ENCODE measurements at regions not wholly inside any gene's neighbourhood (a gene's known extent, or its start where the extent isn't known, plus 50 kb on each side); places are given as distances from the start of the nearest gene placed in this dataset.
"Not testable (repeated sequence)": the region's sequence is repeated elsewhere in the genome, so short reads cannot be mapped to it uniquely, and the experiment has no call there.

DNA sequence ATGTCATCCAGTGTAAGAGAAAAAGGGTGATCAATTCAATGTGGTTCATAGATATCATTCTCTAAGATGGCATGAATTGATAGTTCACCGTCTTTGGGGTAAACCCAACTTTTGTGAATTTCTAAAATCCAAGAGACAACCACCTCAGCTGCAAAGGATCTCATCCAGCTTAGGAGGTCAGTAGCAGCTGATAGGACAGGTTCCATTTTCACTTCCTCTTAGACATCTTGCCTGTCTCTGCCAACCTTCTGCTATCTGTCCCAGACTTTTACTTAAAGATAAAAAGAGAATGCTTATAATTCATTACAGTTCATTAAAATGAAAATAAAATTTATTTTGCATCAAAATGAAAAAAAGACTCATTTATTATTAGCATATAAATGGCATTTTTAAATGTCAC is 468.2 kb downstream of the XYLT1 start:
- DNase-seq (ENCODE audit: low spot score) = no peak

DNA sequence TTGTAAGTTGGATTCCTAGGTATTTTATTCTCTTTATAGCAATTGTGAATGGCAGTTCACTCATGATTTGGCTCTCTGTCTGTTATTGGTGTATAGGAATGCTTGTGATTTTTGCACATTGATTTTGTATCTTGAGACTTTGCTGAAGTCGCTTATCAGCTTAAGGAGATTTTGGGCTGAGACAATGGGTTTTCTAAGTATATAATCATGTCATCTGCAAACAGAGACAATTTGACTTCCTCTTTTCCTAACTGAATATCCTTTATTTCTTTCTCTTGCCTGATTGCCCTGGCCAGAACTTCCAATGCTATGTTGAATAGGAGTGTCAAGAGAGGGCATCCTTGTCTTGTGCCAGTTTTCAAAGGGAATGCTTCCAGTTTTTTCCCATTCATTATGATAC is 464.8 kb downstream of the XYLT1 start:
- not testable (repeated sequence) for DNase-seq (ENCODE audit: low spot score)

- DNase-seq (ENCODE audit: low spot score) = no peak
Measured at GRCh38 chr16:17011712-17012111, 459.0 kb downstream of the XYLT1 start.

DNA sequence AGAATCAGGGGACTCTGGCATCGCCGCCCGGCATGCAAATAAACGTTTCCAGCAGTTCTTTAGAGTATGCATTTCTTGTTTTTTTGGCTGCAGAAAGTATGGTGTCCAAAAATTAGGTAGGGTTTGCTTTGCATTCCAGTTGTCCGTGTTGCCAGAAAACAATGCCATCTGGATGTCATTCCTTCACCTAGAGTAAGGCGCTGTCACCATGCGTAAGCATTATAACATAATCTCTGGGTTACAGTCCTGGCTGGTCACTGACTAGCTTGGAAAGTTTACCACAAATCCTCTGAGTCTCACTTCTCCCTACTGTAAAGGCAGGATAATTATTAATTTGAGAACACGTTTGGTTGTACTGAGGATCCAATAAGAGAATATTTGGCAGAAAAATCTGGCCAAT is 457.7 kb downstream of the XYLT1 start:
- no peak for DNase-seq (ENCODE audit: low spot score)

DNA sequence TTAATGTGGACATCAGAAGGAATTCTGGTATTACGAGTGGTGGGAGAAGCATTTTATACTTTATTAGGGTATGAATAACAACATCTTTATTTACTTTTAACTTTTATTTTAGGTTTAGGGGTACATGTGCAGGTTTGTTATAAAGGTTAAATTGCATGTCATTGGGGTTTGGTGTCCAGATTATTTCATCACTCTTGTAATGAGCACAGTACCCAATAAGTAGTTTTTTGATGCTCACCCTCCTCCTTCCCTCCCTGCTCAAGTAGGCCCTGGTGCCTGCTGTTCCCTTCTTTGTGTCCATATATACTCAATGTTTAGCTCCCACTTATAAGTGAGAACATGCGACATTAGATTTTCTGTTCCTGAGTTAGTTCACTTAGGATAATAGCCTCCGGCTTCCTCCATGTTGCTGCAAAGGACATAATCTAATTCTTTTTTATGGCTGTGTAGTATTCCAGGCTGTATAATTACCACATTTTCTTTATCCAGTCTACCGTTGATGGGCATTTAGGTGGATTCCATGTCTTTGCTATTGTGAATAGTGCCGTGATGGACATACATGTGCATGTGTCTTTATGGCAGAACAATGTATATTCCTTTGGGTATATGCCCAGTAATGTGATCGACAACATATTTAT is 456.2 kb downstream of the XYLT1 start:
- no peak for DNase-seq (ENCODE audit: low spot score)

- DNase-seq (ENCODE audit: low spot score) = no peak
Measured at GRCh38 chr16:17015702-17016101, 455.1 kb downstream of the XYLT1 start.

DNA sequence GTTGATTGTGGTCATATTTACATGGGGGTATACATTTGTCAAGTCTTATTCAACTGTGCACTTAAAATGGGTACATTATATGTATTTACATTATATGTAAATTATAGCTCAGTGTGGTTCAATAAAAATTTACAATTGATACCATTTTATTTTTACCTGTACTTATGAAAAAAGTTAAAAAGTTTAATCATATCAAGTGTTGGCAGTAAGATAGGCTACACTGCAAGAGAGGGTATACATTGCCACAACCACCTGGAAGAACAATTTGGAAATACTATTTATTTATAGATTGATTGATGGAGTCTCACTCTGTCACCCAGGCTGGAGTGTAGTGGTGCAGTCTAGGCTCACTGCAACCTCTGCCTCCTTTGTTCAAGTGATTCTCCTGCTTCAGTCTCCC is 453.3 kb downstream of the XYLT1 start:
- no peak for DNase-seq (ENCODE audit: low spot score)

GRCh38 chr16:17018585-17018939 is 452.2 kb downstream of the XYLT1 start:
- no peak for DNase-seq (ENCODE audit: low spot score)

GRCh38 chr16:17019366-17019765 is 451.4 kb downstream of the XYLT1 start:
- no peak for DNase-seq (ENCODE audit: low spot score)

GRCh38 chr16:17023606-17024005 is 447.2 kb downstream of the XYLT1 start:
- no peak for DNase-seq (ENCODE audit: low spot score)

DNA sequence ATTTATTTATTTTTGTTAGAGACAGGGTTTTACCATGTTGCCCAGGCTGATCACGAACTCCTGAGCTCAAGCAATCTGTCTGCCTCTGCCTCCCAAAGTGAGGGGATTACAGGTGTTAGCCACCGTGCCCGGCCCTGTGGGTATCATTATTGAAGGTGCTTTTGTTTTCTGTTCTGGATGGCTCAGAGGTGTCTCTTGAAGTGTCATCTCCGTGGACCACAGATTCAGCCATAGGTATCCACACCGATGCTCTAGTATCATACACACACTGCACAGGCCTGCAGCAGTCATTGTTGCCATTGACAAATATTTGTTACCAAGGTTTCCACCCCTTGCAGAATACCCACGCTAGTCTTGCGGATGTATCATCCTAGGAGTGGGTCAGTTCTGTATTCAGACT is 446.2 kb downstream of the XYLT1 start:
- no peak for DNase-seq (ENCODE audit: low spot score)

- no peak for DNase-seq (ENCODE audit: low spot score)
Measured at GRCh38 chr16:17026600-17027242, 444.0 kb downstream of the XYLT1 start.

DNA sequence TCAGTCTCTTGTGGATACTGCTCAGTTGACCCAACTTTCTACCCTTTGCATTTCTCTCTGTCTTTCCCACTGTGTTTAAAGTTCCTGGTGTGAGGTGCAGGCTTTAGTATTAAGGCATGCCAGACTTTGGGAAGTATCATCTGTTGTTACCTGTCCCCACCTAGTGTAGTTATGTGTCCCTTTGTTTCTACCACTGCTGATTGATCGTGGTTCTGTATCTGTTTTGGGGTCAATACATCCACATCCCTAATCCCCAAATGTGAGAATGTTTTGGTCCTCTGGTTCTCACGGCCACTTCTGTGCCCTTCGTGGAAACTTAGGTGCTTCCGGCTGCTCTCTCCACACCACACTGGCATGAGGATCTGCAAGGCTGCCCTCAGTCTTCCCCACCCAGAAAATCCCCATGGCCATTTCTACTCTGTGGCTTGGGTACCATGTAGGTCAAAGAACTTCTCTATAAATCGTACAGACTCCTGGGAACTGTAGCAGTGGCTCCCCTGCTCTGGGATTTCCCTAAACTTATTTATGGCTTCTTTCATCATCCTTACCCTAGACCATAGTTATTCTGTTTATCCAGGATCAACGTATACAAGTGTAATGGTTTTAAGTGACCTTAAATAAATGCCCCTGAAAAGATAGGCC is 443.2 kb downstream of the XYLT1 start:
- DNase-seq (ENCODE audit: low spot score) = no peak

DNA sequence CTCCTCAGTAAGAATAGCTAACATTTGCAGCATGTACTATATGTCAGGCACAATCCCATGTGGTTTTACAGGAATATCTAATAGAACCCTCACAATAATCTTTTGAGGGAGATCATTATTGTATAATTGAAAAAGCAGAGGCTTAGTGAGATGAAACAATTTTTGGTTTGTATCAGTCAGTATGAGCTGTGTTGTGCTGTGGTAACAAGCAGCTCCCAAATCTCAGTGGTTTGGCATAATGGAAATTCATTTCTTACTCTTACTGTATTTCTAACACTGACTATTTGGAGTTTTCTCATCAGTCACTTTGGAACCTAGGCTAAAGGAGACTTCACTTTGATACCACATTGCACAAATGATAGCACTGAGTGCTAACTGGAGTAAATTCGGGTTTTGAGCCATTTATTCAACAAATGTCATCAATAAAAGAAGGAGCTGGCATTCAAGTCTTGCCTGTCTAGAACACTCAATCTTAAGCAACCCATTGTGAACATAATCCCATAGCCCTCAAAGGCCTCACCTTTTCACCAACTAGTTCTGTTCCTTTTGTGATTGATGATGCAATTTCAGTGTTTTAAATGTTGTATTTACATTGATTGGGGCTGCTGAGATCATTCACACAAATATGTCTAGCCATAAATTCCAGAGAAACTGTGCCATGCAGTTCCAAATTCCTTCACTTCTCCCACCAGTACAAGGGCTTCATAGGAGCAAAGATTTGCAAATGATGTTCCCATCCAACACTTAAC is 441.0 kb downstream of the XYLT1 start:
- no peak for DNase-seq (ENCODE audit: low spot score)

GRCh38 chr16:17031484-17032268 is 439.1 kb downstream of the XYLT1 start:
- DNase-seq (ENCODE audit: low spot score) = no peak

DNA sequence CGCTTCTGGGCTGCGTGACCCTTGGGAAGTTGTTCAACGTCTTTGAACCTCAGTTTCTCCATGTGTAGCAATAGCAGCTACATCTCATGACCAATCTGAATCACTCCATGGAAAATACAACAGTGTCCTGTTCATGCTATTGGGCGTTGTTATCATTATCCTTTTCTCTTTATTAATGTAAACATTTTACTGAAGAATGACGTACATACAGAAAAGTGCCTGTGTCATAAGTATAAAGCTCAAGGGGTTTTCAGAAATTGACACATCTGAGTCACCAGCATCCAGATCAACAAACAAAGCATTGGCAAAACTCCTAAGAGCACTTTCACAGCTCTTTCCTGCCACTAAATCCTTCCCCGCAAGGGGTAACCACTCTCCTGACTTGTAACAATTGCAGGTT is 438.4 kb downstream of the XYLT1 start:
- no peak for DNase-seq (ENCODE audit: low spot score)

- no peak for DNase-seq (ENCODE audit: low spot score)
Measured at GRCh38 chr16:17034477-17035252, 436.1 kb downstream of the XYLT1 start.

GRCh38 chr16:17037499-17037898 is 433.3 kb downstream of the XYLT1 start:
- no peak for DNase-seq (ENCODE audit: low spot score)

DNA sequence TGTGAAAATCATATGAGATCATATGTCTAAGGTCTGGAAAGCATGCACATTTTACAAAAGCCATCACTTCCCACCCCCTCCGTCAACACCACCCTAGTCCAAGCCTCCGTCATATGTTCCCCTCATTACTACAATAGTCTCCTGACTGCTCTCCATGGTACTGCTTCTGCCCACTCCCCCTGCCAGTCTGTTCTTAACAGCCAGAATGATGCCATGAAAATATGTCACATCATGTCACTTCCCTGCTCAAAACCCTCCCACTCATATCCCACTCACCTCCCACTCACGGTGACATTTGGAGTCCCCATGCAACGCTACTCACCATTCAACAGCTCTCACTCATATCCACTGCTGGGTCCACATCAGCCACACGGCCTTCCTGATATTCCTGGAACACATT is 432.3 kb downstream of the XYLT1 start:
- DNase-seq (ENCODE audit: low spot score) = no peak

DNA sequence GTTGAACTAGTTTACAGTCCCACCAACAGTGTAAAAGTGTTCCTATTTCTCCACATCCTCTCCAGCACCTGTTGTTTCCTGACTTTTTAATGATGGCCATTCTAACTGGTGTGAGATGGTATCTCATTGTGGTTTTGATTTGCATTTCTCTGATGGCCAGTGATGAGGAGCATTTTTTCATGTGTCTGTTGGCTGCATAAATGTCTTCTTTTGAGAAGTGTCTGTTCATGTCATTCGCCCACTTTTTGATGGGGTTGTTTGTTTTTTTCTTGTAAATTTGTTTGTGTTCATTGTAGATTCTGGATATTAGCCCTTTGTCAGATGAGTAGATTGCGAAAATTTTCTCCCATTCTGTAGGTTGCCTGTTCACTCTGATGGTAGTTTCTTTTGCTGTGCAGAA is 421.7 kb downstream of the XYLT1 start:
- DNase-seq (ENCODE audit: low spot score) = not testable (repeated sequence)

GRCh38 chr16:17050468-17050867 is 420.3 kb downstream of the XYLT1 start:
- no peak for DNase-seq (ENCODE audit: low spot score)

All from H4 (cell line).